Cardiac fibroblast (primary cell): ENCODE measurements at regions not wholly inside any gene's neighbourhood (a gene's known extent, or its start where the extent isn't known, plus 50 kb on each side); places are given as distances from the start of the nearest gene placed in this dataset.

Experiments used
- DNase-seq, 2 donors: peaks; one replicate each; pipeline versions ENCODE4 v3.0.0 to v3.0.0-alpha.2; 2010; ENCODE audit warnings: low read depth in 2 of 2
- H3K4me3 ChIP-seq, 2 donors: replicated peaks in 1 of 2; 1 replicate in 1 of 2; 2 replicates in 1 of 2; pipeline ENCODE4 v1.5.1; 2011; ENCODE audit warnings: low read depth in 2 of 2, low read length in 2 of 2, mild to moderate bottlenecking in 2 of 2, moderate library complexity in 1 of 2
- CTCF ChIP-seq: IDR thresholded peaks from one replicate; pipeline ENCODE4 v1.5.1; 2011; ENCODE audit warnings: low read depth, mild to moderate bottlenecking, low read length, inconsistent platforms

GRCh38 chr6:154926366-154926765 lies 68.7 kb upstream of the TIAM2 start:
- H3K4me3 ChIP-seq = no peak overlapping the region
- no peak for TF ChIP-seq CTCF
- no peak for DNase-seq

- DNase-seq = peak; percentile 81 to 82
- peak; percentile 71 for TF ChIP-seq CTCF
- no peak overlapping the region for H3K4me3 ChIP-seq
Observed at GRCh38 chr6:154928325-154928922, 66.7 kb upstream of the TIAM2 start.

GRCh38 chr6:154930451-154930851 lies 64.7 kb upstream of the TIAM2 start:
- DNase-seq = no peak
- no peak overlapping the region for H3K4me3 ChIP-seq
- no peak for TF ChIP-seq CTCF

- no peak for TF ChIP-seq CTCF
- no peak overlapping the region for H3K4me3 ChIP-seq
- peak; percentile 16 to 38 for DNase-seq
Observed at GRCh38 chr6:154931711-154932424, 63.2 kb upstream of the TIAM2 start.

- H3K4me3 ChIP-seq = no peak overlapping the region
- no peak for TF ChIP-seq CTCF
- DNase-seq = peak; percentile 36 to 78
Observed at GRCh38 chr6:154932515-154933027, 62.5 kb upstream of the TIAM2 start.

GRCh38 chr6:154933181-154933827 lies 61.8 kb upstream of the TIAM2 start:
- no peak overlapping the region for H3K4me3 ChIP-seq
- TF ChIP-seq CTCF = no peak
- peak in 1 of 2 donors; percentile 30 for DNase-seq
